Stimulated activated CD8-positive, alpha-beta memory T cell treated with anti-CD3 and anti-CD28 coated beads, Interleukin-15, amount 100 ng/mL, for 48 hours (primary cell): ENCODE measurements at regions not wholly inside any gene's neighbourhood (a gene's known extent, or its start where the extent isn't known, plus 50 kb on each side); places are given as distances from the start of the nearest gene placed in this dataset.
"Not testable (repeated sequence)": the region's sequence is repeated elsewhere in the genome, so short reads cannot be mapped to it uniquely, and the experiment has no call there.

ENCODE experiments used
- DNase-seq, 2 donors: peaks; one replicate each; pipeline ENCODE4 v3.0.0-alpha.2; 2020; ENCODE audit warnings: low read depth in 2 of 2

DNA sequence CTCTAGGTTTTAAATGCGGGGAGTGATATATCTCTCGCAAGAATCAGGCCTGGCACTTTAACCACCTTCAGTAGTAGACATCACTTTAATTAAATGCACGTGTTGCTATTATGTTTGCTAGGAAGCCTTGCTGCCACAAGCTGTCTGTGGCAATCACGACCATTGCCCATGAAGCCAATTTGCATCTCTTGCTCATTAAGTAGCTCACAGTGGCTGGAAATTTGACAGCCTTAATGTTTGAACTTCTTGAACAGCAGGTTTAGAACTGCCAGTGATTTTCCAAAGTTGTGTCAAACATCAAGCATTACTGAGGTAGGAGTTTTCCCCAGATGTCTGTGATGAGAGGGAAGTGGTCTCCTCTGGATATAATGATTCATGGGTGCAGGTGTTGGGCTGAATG lies 642.3 kb upstream of the CPEB2 start:
- no peak for DNase-seq

GRCh38 chr4:14361084-14361483 lies 641.2 kb upstream of the CPEB2 start:
- DNase-seq, result no peak

GRCh38 chr4:14362385-14362784 lies 639.9 kb upstream of the CPEB2 start:
- DNase-seq, result no peak

- no peak for DNase-seq
Measured at GRCh38 chr4:14364953-14365536, 637.2 kb upstream of the CPEB2 start.

GRCh38 chr4:14368391-14368790 lies 633.9 kb upstream of the CPEB2 start:
- no peak for DNase-seq

DNA sequence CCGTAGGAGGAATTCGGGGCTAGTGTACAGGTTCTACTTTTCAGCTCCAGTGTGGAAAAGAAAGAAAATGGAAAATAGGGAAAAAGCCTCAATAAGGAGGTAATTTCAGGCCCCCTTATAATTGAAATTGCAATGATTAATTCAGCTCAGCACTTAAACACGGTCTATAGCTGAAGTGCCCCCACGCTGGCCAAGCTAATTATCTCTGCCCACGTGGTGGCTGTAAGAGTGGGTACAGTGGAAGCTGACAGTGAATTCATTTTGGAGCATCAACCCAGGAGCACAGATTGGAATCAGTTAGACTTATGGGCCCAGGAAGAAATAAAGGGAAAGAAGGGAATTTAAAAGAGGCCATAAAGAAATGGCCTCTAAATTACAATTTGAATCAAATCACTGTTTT lies 631.1 kb upstream of the CPEB2 start:
- DNase-seq, result no peak

- no peak for DNase-seq
Measured at GRCh38 chr4:14375816-14376215, 626.5 kb upstream of the CPEB2 start.

- no peak for DNase-seq
Measured at GRCh38 chr4:14379183-14379582, 623.1 kb upstream of the CPEB2 start.

GRCh38 chr4:14383652-14384051 lies 618.6 kb upstream of the CPEB2 start:
- no peak for DNase-seq

GRCh38 chr4:14384824-14385223 lies 617.5 kb upstream of the CPEB2 start:
- no peak for DNase-seq

GRCh38 chr4:14386196-14386595 lies 616.1 kb upstream of the CPEB2 start:
- DNase-seq, result no peak

- DNase-seq, result no peak
Measured at GRCh38 chr4:14387647-14388046, 614.6 kb upstream of the CPEB2 start.

DNA sequence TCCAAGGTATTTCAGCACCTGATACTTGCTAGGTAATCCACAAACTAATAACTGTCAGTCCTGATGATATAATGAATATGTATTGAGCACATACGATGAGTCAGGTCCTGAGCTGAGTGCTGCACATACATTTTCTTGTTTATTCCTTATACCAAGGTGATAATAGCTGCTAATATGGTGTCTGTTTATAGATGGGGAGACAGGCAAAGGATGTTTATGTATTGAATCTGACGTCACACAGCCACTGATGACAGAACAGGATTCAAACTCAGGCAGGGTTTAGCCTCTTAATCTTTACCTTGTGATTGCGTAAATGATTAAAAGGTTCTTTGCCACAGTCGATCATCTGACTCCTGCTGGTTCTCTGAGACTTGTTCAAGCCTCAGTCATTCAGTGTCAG lies 609.9 kb upstream of the CPEB2 start:
- no peak for DNase-seq

GRCh38 chr4:14396183-14396582 lies 606.1 kb upstream of the CPEB2 start:
- no peak for DNase-seq

DNA sequence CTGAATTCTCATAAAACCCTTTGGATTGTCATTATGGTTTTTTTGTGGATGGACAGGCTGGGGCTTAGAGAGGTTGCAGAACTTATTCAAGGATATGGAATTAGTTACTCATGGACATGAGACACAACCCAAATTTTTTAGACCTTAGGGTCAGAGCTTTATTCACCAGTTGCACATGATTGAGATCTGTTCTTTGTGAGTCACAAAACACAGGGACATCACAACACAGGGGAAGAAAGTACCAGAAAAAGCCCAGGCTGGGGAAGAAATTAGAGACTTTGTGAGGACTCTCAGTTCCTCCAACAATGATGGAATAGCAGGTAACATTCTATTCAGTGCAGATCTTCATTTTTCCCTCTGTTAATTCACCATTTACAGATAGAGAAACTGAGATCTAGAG lies 602.4 kb upstream of the CPEB2 start:
- no peak for DNase-seq

GRCh38 chr4:14400307-14400706 lies 602.0 kb upstream of the CPEB2 start:
- no peak for DNase-seq

DNA sequence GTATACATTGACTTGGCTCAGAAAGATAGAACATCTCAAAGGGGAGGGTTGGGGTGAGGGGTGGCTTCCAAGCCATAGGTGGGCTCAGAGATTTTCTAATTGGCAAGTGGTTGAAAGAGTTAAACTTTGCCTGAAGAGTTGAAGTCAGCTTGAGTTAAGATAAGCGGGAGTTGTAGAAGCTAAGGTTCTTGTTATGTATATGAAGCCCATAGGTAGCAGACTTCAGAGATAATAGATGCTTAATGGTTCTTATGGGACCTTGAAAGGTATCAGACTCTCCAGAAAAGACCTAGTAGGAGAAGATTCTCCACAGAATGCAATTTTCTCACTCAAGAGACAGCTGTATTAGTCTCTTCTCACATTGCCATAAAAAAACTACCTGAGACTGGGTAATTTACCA lies 599.1 kb upstream of the CPEB2 start:
- DNase-seq, result no peak

- no peak for DNase-seq
Measured at GRCh38 chr4:14404730-14405129, 597.6 kb upstream of the CPEB2 start.

DNA sequence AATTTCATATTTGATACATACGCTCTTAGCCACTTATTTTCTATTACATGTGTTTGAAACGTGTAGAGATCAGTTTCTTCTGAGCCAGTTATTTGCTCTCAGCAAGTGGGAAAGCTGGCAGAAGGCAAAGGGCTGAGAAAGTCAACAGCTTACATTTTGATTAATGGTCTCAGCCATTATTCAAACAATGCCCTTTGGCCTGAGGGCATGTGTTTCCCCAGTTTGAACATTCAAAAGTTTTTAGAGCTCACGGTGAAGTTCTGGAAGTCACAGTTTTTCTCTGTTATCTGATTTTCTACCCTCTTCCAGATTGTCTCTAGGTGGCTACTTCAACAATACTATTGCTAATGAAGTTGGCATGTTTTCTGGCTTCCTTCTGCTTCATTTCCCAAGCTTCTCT lies 591.8 kb upstream of the CPEB2 start:
- no peak for DNase-seq

- DNase-seq, result no peak
Measured at GRCh38 chr4:14415146-14415545, 587.1 kb upstream of the CPEB2 start.

- no peak for DNase-seq
Measured at GRCh38 chr4:14419516-14419915, 582.8 kb upstream of the CPEB2 start.

DNA sequence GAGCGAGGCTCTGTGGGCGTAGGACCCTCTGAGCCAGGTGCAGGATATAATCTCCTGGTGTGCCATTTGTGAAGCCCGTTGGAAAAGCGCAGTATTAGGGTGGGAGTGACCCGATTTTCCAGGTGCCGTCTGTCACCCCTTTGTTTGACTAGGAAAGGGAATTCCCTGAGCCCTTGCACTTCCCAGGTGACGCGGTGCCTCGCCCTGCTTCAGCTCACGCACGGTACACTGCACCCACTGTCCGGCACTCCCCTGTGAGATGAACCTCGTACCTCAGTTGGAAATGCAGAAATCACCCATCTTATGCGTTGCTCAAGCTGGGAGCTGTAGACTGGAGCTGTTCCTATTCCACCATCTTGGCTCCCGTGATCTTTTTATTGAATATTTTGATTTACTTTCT lies 576.0 kb upstream of the CPEB2 start:
- DNase-seq, result not testable (repeated sequence)

DNA sequence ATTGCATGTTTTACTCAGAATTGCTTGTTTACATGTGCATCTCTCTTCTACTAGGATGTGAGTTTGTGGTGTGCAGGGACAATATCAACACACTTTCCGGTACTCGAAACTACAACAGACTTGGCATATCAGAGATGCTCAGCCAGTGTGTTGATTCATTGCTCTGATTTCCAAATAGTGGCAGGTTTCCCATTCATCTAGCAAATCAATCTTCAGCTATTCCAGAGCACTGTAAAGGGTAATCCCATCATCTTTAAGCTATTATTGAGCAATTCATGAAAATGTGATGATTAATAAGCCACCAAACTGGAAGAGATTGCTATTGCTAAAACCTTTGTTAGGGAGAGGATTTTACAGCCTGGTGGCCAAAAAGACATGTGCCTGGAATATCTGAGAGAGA lies 574.2 kb upstream of the CPEB2 start:
- DNase-seq, result no peak
